ENCODE measurements at regions not wholly inside any gene's neighbourhood (a gene's known extent, or its start where the extent isn't known, plus 50 kb on each side); places are given as distances from the start of the nearest gene placed in this dataset.

GRCh38 chr5:8868283-8868682, 677.6 kb downstream of the SEMA5A start:
- no peak for TF ChIP-seq FOXK2 (IDR thresholded peaks at IDR 0.05)
- TF ChIP-seq RCOR1 (conservative IDR thresholded peaks at IDR 0.05; ENCODE audit: low read depth, low read length): no peak
- TF ChIP-seq SIX5 (IDR thresholded peaks at IDR 0.05; ENCODE audit: low read depth, low read length, severe bottlenecking): no peak
- TF ChIP-seq NR2F1 (conservative IDR thresholded peaks at IDR 0.05): no peak
- TF ChIP-seq CEBPB (IDR thresholded peaks at IDR 0.05; ENCODE audit: borderline replicate concordance in 1 of 2, low read depth in 2 of 2, low read length in 2 of 2): no peak
- no peak for TF ChIP-seq CTCF (IDR thresholded peaks at IDR 0.05 in 2 of 3, conservative IDR thresholded peaks at IDR 0.05 in 1 of 3; ENCODE audit: control insufficient read depth in 2 of 3, extremely low read depth in 1 of 3, insufficient read depth in 1 of 3, low read depth in 3 of 3, low read length in 3 of 3)
- no peak for TF ChIP-seq SREBF2 (IDR thresholded peaks at IDR 0.05; ENCODE audit: low read length)
- TF ChIP-seq, protein P1, sequence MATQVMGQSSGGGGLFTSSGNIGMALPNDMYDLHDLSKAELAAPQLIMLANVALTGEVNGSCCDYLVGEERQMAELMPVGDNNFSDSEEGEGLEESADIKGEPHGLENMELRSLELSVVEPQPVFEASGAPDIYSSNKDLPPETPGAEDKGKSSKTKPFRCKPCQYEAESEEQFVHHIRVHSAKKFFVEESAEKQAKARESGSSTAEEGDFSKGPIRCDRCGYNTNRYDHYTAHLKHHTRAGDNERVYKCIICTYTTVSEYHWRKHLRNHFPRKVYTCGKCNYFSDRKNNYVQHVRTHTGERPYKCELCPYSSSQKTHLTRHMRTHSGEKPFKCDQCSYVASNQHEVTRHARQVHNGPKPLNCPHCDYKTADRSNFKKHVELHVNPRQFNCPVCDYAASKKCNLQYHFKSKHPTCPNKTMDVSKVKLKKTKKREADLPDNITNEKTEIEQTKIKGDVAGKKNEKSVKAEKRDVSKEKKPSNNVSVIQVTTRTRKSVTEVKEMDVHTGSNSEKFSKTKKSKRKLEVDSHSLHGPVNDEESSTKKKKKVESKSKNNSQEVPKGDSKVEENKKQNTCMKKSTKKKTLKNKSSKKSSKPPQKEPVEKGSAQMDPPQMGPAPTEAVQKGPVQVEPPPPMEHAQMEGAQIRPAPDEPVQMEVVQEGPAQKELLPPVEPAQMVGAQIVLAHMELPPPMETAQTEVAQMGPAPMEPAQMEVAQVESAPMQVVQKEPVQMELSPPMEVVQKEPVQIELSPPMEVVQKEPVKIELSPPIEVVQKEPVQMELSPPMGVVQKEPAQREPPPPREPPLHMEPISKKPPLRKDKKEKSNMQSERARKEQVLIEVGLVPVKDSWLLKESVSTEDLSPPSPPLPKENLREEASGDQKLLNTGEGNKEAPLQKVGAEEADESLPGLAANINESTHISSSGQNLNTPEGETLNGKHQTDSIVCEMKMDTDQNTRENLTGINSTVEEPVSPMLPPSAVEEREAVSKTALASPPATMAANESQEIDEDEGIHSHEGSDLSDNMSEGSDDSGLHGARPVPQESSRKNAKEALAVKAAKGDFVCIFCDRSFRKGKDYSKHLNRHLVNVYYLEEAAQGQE (IDR thresholded peaks at IDR 0.05; ENCODE audit: low read depth, low read length): no peak
- TF ChIP-seq POLR2A (IDR thresholded peaks at IDR 0.05; ENCODE audit: low read depth, low read length): no peak

All from GM12878 (cell line).